T1000 (cell line): ENCODE measurements at regions not wholly inside any gene's neighbourhood (a gene's known extent, or its start where the extent isn't known, plus 50 kb on each side); places are given as distances from the start of the nearest gene placed in this dataset.

Experiments used
- DNase-seq: peaks from one replicate; lab custom pipeline; 2025; ENCODE audit warnings: mixed read lengths; lab: John Stamatoyannopoulos, UW

- DNase-seq = no peak
Measured at GRCh38 chr1:59146651-59147358, 150.1 kb upstream of the FGGY start.

GRCh38 chr1:59149435-59149834, 147.5 kb upstream of the FGGY start:
- no peak for DNase-seq

- DNase-seq = peak; percentile 96
Measured at GRCh38 chr1:59150577-59151386, 146.1 kb upstream of the FGGY start.

- no peak for DNase-seq
Measured at GRCh38 chr1:59151387-59151761, 145.5 kb upstream of the FGGY start.

- DNase-seq = no peak
Measured at GRCh38 chr1:59151860-59152259, 145.0 kb upstream of the FGGY start.

- no peak for DNase-seq
Measured at GRCh38 chr1:59152511-59152910, 144.4 kb upstream of the FGGY start.

GRCh38 chr1:59154401-59154800, 142.5 kb upstream of the FGGY start:
- DNase-seq = no peak

- no peak for DNase-seq
Measured at GRCh38 chr1:59155351-59155750, 141.5 kb upstream of the FGGY start.

- no peak for DNase-seq
Measured at GRCh38 chr1:59156051-59156450, 140.8 kb upstream of the FGGY start.

GRCh38 chr1:59156526-59157199, 140.2 kb upstream of the FGGY start:
- DNase-seq = peak; percentile 48

- no peak for DNase-seq
Measured at GRCh38 chr1:59158321-59158720, 138.6 kb upstream of the FGGY start.

- no peak for DNase-seq
Measured at GRCh38 chr1:59159557-59160203, 137.2 kb upstream of the FGGY start.

GRCh38 chr1:59161136-59161535, 135.8 kb upstream of the FGGY start:
- no peak for DNase-seq

GRCh38 chr1:59162665-59163064, 134.2 kb upstream of the FGGY start:
- no peak for DNase-seq

GRCh38 chr1:59163268-59164092, 133.4 kb upstream of the FGGY start:
- no peak for DNase-seq

- DNase-seq = no peak
Measured at GRCh38 chr1:59164371-59164770, 132.5 kb upstream of the FGGY start.

- DNase-seq = no peak
Measured at GRCh38 chr1:59165353-59165752, 131.5 kb upstream of the FGGY start.

GRCh38 chr1:59169703-59170102, 127.2 kb upstream of the FGGY start:
- DNase-seq = no peak

GRCh38 chr1:59170659-59171058, 126.2 kb upstream of the FGGY start:
- no peak for DNase-seq

- no peak for DNase-seq
Measured at GRCh38 chr1:59171788-59172187, 125.1 kb upstream of the FGGY start.

- no peak for DNase-seq
Measured at GRCh38 chr1:59172693-59173092, 124.2 kb upstream of the FGGY start.

- DNase-seq = peak; percentile 13
Measured at GRCh38 chr1:59173721-59174120, 123.2 kb upstream of the FGGY start.
